Stomach smooth muscle (tissue), 2 donors: ENCODE measurements at regions not wholly inside any gene's neighbourhood (a gene's known extent, or its start where the extent isn't known, plus 50 kb on each side); places are given as distances from the start of the nearest gene placed in this dataset.

Experiments used
- H3K27ac ChIP-seq: one replicate; pipeline ENCODE4 v1.7.0; 2013; ENCODE audit warnings: mild to moderate bottlenecking, low read length, inconsistent platforms
- H3K27me3 ChIP-seq, 2 donors: one replicate each; pipeline ENCODE4 v1.7.0; 2013; ENCODE audit warnings: low read length in 2 of 2; ENCODE audit not compliant: insufficient read depth in 2 of 2, control insufficient read depth in 1 of 2
- H3K36me3 ChIP-seq, 2 donors: one replicate each; pipeline ENCODE4 v1.7.0; 2013; ENCODE audit warnings: low read length in 2 of 2; ENCODE audit not compliant: control insufficient read depth in 2 of 2, insufficient read depth in 2 of 2
- H3K4me1 ChIP-seq: one replicate; pipeline ENCODE4 v1.7.0; 2013; ENCODE audit warnings: low read length; ENCODE audit not compliant: control insufficient read depth, insufficient read depth
- H3K4me3 ChIP-seq, 2 donors: one replicate each; pipeline ENCODE4 v1.7.0; 2013; ENCODE audit warnings: low read length in 2 of 2
- H3K9ac ChIP-seq, 2 donors: one replicate each; pipeline ENCODE4 v1.7.0; 2013; ENCODE audit warnings: low read length in 2 of 2, mild to moderate bottlenecking in 1 of 2
- H3K9me3 ChIP-seq, 2 donors: one replicate each; pipeline ENCODE4 v1.7.0; 2013; ENCODE audit warnings: low read length in 2 of 2; ENCODE audit not compliant: control insufficient read depth in 2 of 2
- donor health status: healthy.
- donor health status: Pancreatic carcinoma.

DNA sequence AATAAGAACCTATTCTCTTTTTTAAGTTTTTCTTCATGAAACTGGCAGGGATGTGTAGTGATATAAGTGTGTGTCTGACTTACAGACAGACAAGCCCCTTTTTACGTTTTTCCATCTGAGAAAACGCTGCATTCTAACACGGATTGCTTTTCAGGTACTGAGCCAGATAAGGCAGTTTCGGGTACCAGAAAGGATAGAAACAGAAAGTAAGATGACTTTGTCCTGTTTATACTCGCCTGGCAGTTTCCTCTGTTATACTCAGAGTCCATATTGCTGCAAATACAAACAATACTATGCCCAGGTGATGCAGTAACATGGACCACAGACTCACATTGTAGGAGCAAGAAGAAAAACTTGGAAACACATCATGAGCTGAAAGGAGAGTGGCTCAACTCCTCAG, 2320.6 kb upstream of the AGA start:
- no peak overlapping the region for H3K9ac ChIP-seq
- H3K27me3 ChIP-seq, result no peaks in the 10 kb centered on the region
- no peaks in the 10 kb centered on the region for H3K36me3 ChIP-seq
- H3K4me1 ChIP-seq, result no peaks in the 10 kb centered on the region
- no peaks in the 10 kb centered on the region for H3K9me3 ChIP-seq
- no peak overlapping the region for H3K4me3 ChIP-seq
- H3K27ac ChIP-seq, result no peak overlapping the region

DNA sequence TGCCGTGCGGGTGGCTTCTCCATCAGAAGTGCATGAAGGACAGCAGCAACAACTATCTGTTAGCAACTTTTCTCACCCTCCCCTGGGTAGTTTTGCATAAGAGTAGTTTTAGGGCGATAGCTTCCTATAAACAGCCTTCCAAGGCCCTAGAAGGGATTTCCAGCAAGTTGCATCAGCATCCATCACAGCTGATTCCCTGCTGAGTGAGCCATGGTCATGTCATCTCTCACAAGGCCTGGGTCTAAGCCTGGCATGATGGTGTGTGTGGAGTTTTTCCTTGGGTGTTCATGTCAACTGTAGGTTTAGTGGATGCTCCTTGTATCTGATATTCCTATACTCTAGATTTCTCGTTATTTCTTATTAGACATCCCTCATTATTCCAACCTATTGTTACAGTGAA, 2324.7 kb upstream of the AGA start:
- H3K4me1 ChIP-seq, result no peaks in the 10 kb centered on the region
- no peaks in the 10 kb centered on the region for H3K9me3 ChIP-seq
- no peak overlapping the region for H3K4me3 ChIP-seq
- H3K36me3 ChIP-seq, result no peaks in the 10 kb centered on the region
- H3K9ac ChIP-seq, result no peak overlapping the region
- no peaks in the 10 kb centered on the region for H3K27me3 ChIP-seq
- no peak overlapping the region for H3K27ac ChIP-seq

DNA sequence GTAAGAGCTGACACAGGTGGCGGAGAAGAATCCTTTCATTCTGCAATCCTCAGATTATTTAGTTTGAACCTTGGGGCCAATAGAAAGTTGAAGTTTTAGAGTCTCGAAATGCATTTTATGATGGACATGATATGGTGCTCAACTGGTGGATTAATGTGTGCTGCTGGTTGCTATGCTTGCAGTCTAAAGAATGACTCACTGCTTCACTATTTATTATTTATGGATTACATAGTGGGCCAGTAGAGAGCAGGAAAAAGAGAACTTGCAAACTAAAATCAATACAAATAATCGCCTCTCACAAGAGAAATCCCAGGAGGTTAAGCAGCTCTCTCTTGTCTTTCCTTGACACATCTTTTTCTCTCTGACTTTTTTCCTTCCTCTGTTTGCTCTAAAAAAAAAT, 2326.8 kb upstream of the AGA start:
- no peak overlapping the region for H3K4me3 ChIP-seq
- H3K27me3 ChIP-seq, result no peaks in the 10 kb centered on the region

DNA sequence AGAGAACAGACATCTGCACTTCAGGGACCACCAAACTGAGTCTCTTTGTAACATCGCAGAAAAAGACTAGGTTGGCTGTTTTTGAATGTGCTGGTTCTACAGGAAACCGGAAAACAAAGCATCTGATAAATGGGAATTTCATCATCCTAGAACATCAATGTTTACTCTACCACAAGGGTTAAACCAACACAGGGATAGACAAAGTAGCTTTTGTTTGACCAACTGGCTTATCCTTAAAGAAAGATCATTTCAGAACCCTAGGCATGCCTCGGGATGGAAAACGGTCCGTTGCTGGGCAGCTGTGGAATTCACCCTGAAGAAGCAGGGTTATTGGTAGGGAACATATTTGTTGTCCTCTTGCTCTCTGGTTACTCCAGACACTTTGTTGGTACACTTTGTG, 2355.5 kb upstream of the AGA start:
- H3K27ac ChIP-seq, result no peak overlapping the region
- H3K9me3 ChIP-seq, result no peaks in the 10 kb centered on the region
- H3K4me3 ChIP-seq, result no peak overlapping the region
- H3K27me3 ChIP-seq, result no peaks in the 10 kb centered on the region
- H3K4me1 ChIP-seq, result no peaks in the 10 kb centered on the region
- no peak overlapping the region for H3K9ac ChIP-seq
- H3K36me3 ChIP-seq, result no peaks in the 10 kb centered on the region

More for the DNA sequence above, 2326.8 kb upstream of the AGA start:
- H3K27ac ChIP-seq, result no peak overlapping the region
- no peak overlapping the region for H3K9ac ChIP-seq
- no peaks in the 10 kb centered on the region for H3K4me1 ChIP-seq
- no peaks in the 10 kb centered on the region for H3K9me3 ChIP-seq
- H3K36me3 ChIP-seq, result no peaks in the 10 kb centered on the region

DNA sequence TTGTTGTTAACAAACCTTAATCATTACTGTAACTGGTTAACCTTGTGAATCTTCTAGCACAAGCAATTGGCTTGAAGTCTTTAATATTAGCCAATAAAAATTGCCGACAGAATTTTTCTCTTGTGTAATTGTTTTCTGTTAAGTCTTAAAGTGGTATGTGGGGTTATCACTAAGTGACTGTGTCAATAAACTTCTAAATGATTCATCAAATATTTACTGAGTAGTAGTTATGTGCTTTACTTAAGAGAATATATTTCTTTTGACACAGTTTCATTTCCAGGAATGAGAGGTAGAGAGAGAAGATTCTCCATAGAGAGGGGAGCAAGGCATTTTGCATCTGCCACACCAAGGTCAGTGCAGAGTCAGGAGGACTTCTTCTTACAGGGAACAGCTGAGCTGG, 2361.6 kb upstream of the AGA start:
- no peaks in the 10 kb centered on the region for H3K4me1 ChIP-seq
- H3K4me3 ChIP-seq, result no peak overlapping the region
- H3K27me3 ChIP-seq, result no peaks in the 10 kb centered on the region
- H3K36me3 ChIP-seq, result no peaks in the 10 kb centered on the region
- no peaks in the 10 kb centered on the region for H3K9me3 ChIP-seq
- no peak overlapping the region for H3K27ac ChIP-seq
- no peak overlapping the region for H3K9ac ChIP-seq

DNA sequence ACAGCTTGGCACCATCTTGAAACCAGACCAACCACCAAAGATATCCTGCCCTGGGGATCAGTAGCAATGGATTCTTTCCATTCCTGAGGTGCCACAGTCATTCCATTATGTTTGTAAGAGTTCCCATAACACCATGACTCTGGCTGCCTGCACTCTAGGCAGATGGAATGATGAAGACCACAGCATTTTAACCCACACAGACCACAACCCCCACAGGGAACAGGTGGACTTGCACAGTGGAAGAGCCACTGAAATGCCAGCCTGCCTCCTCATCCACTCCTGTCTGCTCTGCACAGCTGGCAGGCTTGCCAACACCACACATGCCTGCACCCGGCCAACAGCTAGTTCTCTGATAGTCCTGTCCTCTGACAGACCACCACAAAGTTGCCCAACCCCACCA, 2362.2 kb upstream of the AGA start:
- H3K27ac ChIP-seq, result no peak overlapping the region
- no peaks in the 10 kb centered on the region for H3K27me3 ChIP-seq
- no peak overlapping the region for H3K4me3 ChIP-seq
- H3K36me3 ChIP-seq, result no peaks in the 10 kb centered on the region
- no peaks in the 10 kb centered on the region for H3K9me3 ChIP-seq
- H3K9ac ChIP-seq, result no peak overlapping the region
- H3K4me1 ChIP-seq, result no peaks in the 10 kb centered on the region

DNA sequence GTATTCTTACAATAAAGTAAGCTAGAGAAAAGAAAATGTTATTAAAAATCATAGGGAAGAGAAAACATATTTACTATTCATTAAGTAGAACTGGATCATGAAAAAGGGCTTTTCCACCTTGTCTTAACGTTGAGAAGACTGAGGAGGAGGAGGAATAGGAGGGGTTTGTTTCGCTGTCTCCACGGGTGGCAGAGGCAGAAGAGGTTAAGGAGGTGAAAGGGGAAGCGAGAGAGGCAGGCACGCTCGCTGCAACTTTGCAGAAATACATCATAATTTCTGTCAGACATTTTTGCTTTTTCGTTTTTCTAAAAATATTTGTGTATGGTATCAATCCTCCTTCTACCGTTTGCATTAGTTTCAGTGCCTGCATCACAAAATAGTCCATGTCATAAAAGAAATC, 2375.1 kb upstream of the AGA start:
- no peak overlapping the region for H3K4me3 ChIP-seq
- H3K27me3 ChIP-seq, result no peaks in the 10 kb centered on the region
- H3K27ac ChIP-seq, result no peak overlapping the region
- no peaks in the 10 kb centered on the region for H3K36me3 ChIP-seq
- H3K9ac ChIP-seq, result no peak overlapping the region
- no peaks in the 10 kb centered on the region for H3K4me1 ChIP-seq
- no peaks in the 10 kb centered on the region for H3K9me3 ChIP-seq

DNA sequence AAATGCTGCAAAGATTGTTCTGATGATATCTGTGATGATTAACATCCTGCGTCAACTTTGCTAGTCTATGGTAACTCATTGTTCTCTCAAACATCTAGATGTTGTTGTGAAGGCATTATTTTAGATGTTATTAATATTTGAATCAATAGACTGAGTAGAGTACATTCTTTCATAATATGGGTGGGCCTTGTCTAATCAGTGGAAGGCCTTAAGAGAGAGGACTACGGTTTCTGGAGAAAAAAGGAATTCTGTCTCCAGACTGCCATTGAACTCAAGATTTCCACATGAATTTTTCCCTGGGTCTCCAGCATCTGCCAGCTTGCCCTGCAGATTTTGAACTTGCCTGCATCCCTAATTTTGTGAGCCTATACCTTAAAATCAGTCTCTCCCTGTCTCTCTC, 2381.1 kb upstream of the AGA start:
- Histone ChIP-seq H3K9me3 (no peaks in the 10 kb centered on the region), H3K9ac (no peak overlapping the region), H3K27me3 (no peaks in the 10 kb centered on the region), H3K36me3 (no peaks in the 10 kb centered on the region), H3K27ac (no peak overlapping the region), H3K4me3 (no peak overlapping the region), H3K4me1 (no peaks in the 10 kb centered on the region)

DNA sequence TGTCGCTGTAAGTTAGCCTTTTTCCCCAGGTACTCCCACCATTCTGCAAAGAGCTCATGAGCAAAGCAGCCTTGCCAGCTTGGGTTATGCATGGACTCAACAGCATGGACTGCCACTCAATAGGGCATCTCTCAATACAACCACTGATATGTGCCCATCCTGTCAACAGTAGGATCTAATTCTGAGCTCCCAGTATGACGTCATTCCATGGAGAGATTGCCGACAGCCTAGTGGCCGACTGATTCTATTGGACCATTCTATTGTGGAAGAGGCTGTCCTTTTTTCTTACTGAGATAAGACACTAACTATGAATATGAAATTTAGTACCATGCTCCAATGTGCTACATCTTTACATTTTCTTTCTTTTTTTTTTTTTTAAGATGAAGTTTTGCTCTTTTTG, 2389.0 kb upstream of the AGA start:
- no peaks in the 10 kb centered on the region for H3K4me1 ChIP-seq

DNA sequence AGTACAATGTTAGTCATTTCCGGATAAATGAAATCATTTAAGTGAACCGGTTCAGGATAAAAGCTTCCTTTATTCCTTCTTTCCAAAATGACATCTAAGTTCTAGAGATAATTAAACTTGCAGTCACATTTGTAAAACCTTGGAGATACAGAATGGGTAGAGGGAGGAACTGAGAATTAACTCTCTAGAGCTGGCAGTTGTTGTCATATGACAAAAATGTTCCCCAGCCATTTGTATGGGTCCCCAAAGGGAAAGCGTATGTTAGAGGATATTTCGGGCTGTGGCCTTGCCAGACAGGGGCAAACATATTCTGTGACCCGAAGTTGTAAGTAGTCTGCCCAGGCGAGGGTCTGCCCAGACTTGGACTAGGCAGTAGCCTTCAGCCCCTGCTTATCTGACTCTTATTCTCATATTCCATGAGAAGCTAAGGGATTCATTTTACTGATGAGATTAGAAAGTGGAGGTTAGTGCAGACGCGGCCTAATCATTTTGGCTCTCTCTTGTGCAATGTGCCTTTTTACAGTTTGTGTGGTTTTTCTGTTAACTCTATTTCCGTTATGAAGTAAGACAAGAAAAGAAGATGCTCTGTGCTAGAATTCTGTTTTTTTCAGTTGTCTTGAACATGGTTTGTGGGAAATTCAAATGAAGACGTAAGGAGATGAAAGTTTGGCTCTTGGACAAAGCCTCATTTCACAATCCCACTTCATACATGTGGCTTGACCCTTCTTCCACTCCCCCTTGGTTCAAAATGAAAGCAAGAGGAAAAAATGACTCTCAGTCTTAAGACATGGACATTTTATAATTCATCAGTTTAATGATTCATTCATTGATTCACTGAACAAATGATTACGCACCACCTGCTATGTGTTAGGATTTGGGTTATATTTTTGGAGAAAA, 2394.2 kb upstream of the AGA start:
- Histone ChIP-seq H3K27ac (no peak overlapping the region), H3K9ac (no peak overlapping the region), H3K4me3 (no peak overlapping the region), H3K27me3 (no peaks in the 10 kb centered on the region), H3K4me1 (no peaks in the 10 kb centered on the region), H3K36me3 (no peaks in the 10 kb centered on the region), H3K9me3 (no peaks in the 10 kb centered on the region)

More for the DNA sequence above, 2389.0 kb upstream of the AGA start:
- no peaks in the 10 kb centered on the region for H3K36me3 ChIP-seq
- H3K9me3 ChIP-seq, result no peaks in the 10 kb centered on the region
- no peak overlapping the region for H3K9ac ChIP-seq
- no peaks in the 10 kb centered on the region for H3K27me3 ChIP-seq
- H3K4me3 ChIP-seq, result no peak overlapping the region
- no peak overlapping the region for H3K27ac ChIP-seq

DNA sequence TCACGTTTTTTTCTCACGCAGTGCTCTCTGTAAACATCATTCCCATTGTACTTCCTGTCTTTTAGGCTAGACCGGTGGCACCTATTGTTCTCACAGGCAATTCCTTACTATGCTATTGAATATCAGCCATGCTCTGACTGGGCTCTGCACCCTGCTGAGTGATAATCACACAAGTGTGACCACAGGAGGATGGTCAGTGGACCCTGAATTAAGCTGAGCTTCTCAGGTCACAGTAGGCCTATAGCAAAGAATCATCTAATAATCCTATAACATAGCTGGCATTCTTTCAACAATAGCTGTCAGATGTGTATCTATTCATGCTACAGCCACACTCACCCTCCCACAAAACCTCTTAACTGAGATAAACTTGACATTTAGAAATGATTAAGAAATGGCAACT, 2399.8 kb upstream of the TENM3 start:
- no peak overlapping the region for H3K27ac ChIP-seq
- no peaks in the 10 kb centered on the region for H3K4me1 ChIP-seq
- H3K4me3 ChIP-seq, result no peak overlapping the region
- no peaks in the 10 kb centered on the region for H3K27me3 ChIP-seq
- H3K9ac ChIP-seq, result no peak overlapping the region
- H3K36me3 ChIP-seq, result no peaks in the 10 kb centered on the region
- H3K9me3 ChIP-seq, result no peaks in the 10 kb centered on the region
